Glutamatergic neuron (in vitro differentiated cells): ENCODE measurements at regions not wholly inside any gene's neighbourhood (a gene's known extent, or its start where the extent isn't known, plus 50 kb on each side); places are given as distances from the start of the nearest gene placed in this dataset.

ENCODE experiments used
- DNase-seq: peaks from one replicate; pipeline ENCODE4 v3.0.0; 2022
- H3K27ac Mint-ChIP-seq: one replicate; pipeline ENCODE4 v1.8.0; 2020; ENCODE audit warnings: mild to moderate bottlenecking, mixed read lengths, inconsistent platforms; ENCODE audit not compliant: unreplicated experiment
- H3K27me3 Mint-ChIP-seq: one replicate; pipeline ENCODE4 v1.8.0; 2020; ENCODE audit warnings: mild to moderate bottlenecking, moderate library complexity, mixed read lengths, inconsistent platforms; ENCODE audit not compliant: unreplicated experiment
- H3K36me3 Mint-ChIP-seq: one replicate; pipeline ENCODE4 v1.8.0; 2020; ENCODE audit warnings: mild to moderate bottlenecking, mixed read lengths, inconsistent platforms; ENCODE audit not compliant: unreplicated experiment
- H3K4me1 Mint-ChIP-seq: one replicate; pipeline ENCODE4 v1.8.0; 2020; ENCODE audit warnings: mild to moderate bottlenecking, low read depth, mixed read lengths, inconsistent platforms; ENCODE audit not compliant: unreplicated experiment
- H3K4me3 Mint-ChIP-seq: one replicate; pipeline ENCODE4 v1.8.0; 2020; ENCODE audit warnings: mild to moderate bottlenecking, mixed read lengths, inconsistent platforms; ENCODE audit not compliant: unreplicated experiment
- H3K9me3 Mint-ChIP-seq: one replicate; pipeline ENCODE4 v1.8.0; 2020; ENCODE audit warnings: mild to moderate bottlenecking, moderate library complexity, mixed read lengths, inconsistent platforms; ENCODE audit not compliant: unreplicated experiment
- CTCF ChIP-seq: fragments of 200-600 bp; sonication (generic); IDR thresholded peaks from one replicate; pipeline ENCODE4 v1.5.0; 2021; ENCODE audit not compliant: partially characterized antibody, unreplicated experiment

GRCh38 chr1:87754139-87754538 is 425.5 kb downstream of the LMO4 start:
- H3K4me3 Mint-ChIP-seq = no peak overlapping the region
- no peaks in the 10 kb centered on the region for H3K27me3 Mint-ChIP-seq
- H3K4me1 Mint-ChIP-seq = no peaks in the 10 kb centered on the region
- no peaks in the 10 kb centered on the region for H3K36me3 Mint-ChIP-seq
- no peak overlapping the region for H3K27ac Mint-ChIP-seq
- TF ChIP-seq CTCF = no peak
- H3K9me3 Mint-ChIP-seq = no peaks in the 10 kb centered on the region
- no peak for DNase-seq

- no peak for TF ChIP-seq CTCF
- Mint-ChIP-seq H3K4me3 (no peak overlapping the region), H3K27me3 (no peaks in the 10 kb centered on the region), H3K9me3 (no peaks in the 10 kb centered on the region), H3K36me3 (no peaks in the 10 kb centered on the region), H3K27ac (no peak overlapping the region), H3K4me1 (no peaks in the 10 kb centered on the region)
- no peak for DNase-seq
Observed at GRCh38 chr1:87757676-87758075, 429.0 kb downstream of the LMO4 start.

- Mint-ChIP-seq H3K9me3 (no peaks in the 10 kb centered on the region), H3K36me3 (no peaks in the 10 kb centered on the region), H3K27me3 (no peaks in the 10 kb centered on the region), H3K4me3 (no peak overlapping the region), H3K4me1 (no peaks in the 10 kb centered on the region), H3K27ac (no peak overlapping the region)
- no peak for DNase-seq
- TF ChIP-seq CTCF = no peak
Observed at GRCh38 chr1:87759421-87760087, 430.9 kb downstream of the LMO4 start.

GRCh38 chr1:87760155-87760554 is 431.5 kb downstream of the LMO4 start:
- H3K4me3 Mint-ChIP-seq = no peak overlapping the region
- no peak overlapping the region for H3K27ac Mint-ChIP-seq
- H3K27me3 Mint-ChIP-seq = no peaks in the 10 kb centered on the region
- no peak for DNase-seq
- no peak for TF ChIP-seq CTCF
- no peaks in the 10 kb centered on the region for H3K9me3 Mint-ChIP-seq
- no peaks in the 10 kb centered on the region for H3K4me1 Mint-ChIP-seq
- no peaks in the 10 kb centered on the region for H3K36me3 Mint-ChIP-seq

- Mint-ChIP-seq H3K36me3 (no peaks in the 10 kb centered on the region), H3K4me3 (no peak overlapping the region)
Observed at GRCh38 chr1:87760654-87761053, 432.0 kb downstream of the LMO4 start.

More at GRCh38 chr1:87760654-87761053, 432.0 kb downstream of the LMO4 start:
- Mint-ChIP-seq H3K27me3 (no peaks in the 10 kb centered on the region), H3K9me3 (no peaks in the 10 kb centered on the region), H3K27ac (no peak overlapping the region), H3K4me1 (no peaks in the 10 kb centered on the region)
- DNase-seq = no peak
- TF ChIP-seq CTCF = no peak
